OCI-LY3 (cell line): ENCODE measurements at regions not wholly inside any gene's neighbourhood (a gene's known extent, or its start where the extent isn't known, plus 50 kb on each side); places are given as distances from the start of the nearest gene placed in this dataset.

Experiments
- EZH2phosphoT487 ChIP-seq: fragments of 200-600 bp; shearing (Covaris generic); IDR thresholded peaks from 2 replicates; pipeline ENCODE4 v1.6.1; 2018; ENCODE audit warnings: antibody characterized with exemption, mixed run types, low read depth
- TF ChIP-seq, protein P1 (sequence below): fragments of 200-600, 300-600 bp; sonication (generic); IDR thresholded peaks from 2 replicates; pipeline ENCODE4 v1.5.1; 2014; ENCODE audit warnings: antibody characterized with exemption, low read length, low read depth

DNA sequence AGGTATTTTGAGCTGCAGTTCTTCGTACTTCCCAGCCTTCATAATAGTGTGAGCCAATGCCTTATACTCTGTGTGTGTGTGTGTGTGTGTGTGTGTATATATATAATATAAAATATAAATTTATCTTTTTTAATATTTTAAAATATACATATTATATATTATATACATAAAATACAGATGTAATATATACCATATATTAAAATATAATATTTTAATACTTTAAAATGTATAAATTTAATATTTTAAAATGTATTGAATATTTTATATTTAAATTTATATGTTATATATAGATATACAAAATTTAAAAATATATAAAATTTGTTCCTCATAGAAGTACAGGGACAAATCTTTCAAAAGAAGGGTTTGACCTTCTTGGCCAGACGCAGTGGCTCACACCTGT is 53.7 kb upstream of the CARD18 start:
- TF ChIP-seq, protein P1, sequence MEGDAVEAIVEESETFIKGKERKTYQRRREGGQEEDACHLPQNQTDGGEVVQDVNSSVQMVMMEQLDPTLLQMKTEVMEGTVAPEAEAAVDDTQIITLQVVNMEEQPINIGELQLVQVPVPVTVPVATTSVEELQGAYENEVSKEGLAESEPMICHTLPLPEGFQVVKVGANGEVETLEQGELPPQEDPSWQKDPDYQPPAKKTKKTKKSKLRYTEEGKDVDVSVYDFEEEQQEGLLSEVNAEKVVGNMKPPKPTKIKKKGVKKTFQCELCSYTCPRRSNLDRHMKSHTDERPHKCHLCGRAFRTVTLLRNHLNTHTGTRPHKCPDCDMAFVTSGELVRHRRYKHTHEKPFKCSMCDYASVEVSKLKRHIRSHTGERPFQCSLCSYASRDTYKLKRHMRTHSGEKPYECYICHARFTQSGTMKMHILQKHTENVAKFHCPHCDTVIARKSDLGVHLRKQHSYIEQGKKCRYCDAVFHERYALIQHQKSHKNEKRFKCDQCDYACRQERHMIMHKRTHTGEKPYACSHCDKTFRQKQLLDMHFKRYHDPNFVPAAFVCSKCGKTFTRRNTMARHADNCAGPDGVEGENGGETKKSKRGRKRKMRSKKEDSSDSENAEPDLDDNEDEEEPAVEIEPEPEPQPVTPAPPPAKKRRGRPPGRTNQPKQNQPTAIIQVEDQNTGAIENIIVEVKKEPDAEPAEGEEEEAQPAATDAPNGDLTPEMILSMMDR = no peak
- TF ChIP-seq EZH2phosphoT487 = no peak
